Panc1 (cell line): ENCODE measurements at regions not wholly inside any gene's neighbourhood (a gene's known extent, or its start where the extent isn't known, plus 50 kb on each side); places are given as distances from the start of the nearest gene placed in this dataset.

ENCODE experiments used
- ATAC-seq: fragments of 200-7000 bp; cut with Tn5 transposase; 2 replicates; pipeline ENCODE4 v1.9.1; 2020; ENCODE audit warnings: mild to moderate bottlenecking, moderate library complexity
- BruUV-seq: library from RNA; stranded (reverse); fragments of 400-500 nt; replicated peaks from 2 replicates; lab custom pipeline; 2021; lab: Mats Ljungman, UMichigan
- CTCF ChIA-PET: fragments of 300-600 bp; sonication (Branson Sonifier 250); formaldehyde crosslinking; loops from one replicate; lab custom pipeline; 2022; ENCODE audit warnings: antibody characterized with exemption; lab: Charles Lee
- POLR2A ChIA-PET: fragments of 300-600 bp; sonication (Branson Sonifier 250); formaldehyde crosslinking; loops from one replicate; lab custom pipeline; 2022; ENCODE audit warnings: antibody characterized with exemption; lab: Charles Lee
- DNase-seq: peaks from one replicate; pipeline ENCODE4 v3.0.0-alpha.2; 2010; ENCODE audit warnings: low read depth, low spot score
- H3K27ac ChIP-seq: 2 replicates; pipeline ENCODE4 v1.5.1; 2011; ENCODE audit warnings: mild to moderate bottlenecking, low read length, inconsistent platforms
- H3K27me3 ChIP-seq: fragments of 200-500 bp; sonication (Bioruptor generic); 2 replicates; pipeline ENCODE4 v1.6.0; 2014; ENCODE audit warnings: low read length, inconsistent platforms; ENCODE audit not compliant: control insufficient read depth, insufficient read depth
- H3K36me3 ChIP-seq: fragments of 200-500 bp; sonication (Bioruptor generic); 2 replicates; pipeline ENCODE4 v1.5.1; 2014; ENCODE audit warnings: inconsistent platforms, mild to moderate bottlenecking, low read length, moderate library complexity; ENCODE audit not compliant: control insufficient read depth, insufficient read depth
- H3K4me1 ChIP-seq: 2 replicates; pipeline ENCODE4 v1.5.1; 2011; ENCODE audit warnings: inconsistent platforms, mild to moderate bottlenecking, low read length, moderate library complexity; ENCODE audit not compliant: control insufficient read depth, insufficient read depth
- H3K4me3 ChIP-seq, 2 experiments: 2 replicates each; pipeline ENCODE4 v1.5.1; 2011 to 2012; ENCODE audit warnings: low read depth in 2 of 2, low read length in 2 of 2, mild to moderate bottlenecking in 2 of 2, inconsistent platforms in 1 of 2, moderate library complexity in 1 of 2
- H3K9me3 ChIP-seq: fragments of 200-500 bp; sonication (Bioruptor generic); 2 replicates; pipeline ENCODE4 v1.5.1; 2014; ENCODE audit warnings: low read depth, mild to moderate bottlenecking, inconsistent platforms, low read length, moderate library complexity; ENCODE audit not compliant: control insufficient read depth, insufficient read depth
- POLR2AphosphoS5 ChIP-seq: IDR thresholded peaks from 2 replicates; pipeline ENCODE4 v1.6.1; 2012; ENCODE audit warnings: mild to moderate bottlenecking, low read depth, low read length, moderate library complexity
- SIN3A ChIP-seq: IDR thresholded peaks from 2 replicates; pipeline ENCODE4 v1.6.1; 2012; ENCODE audit warnings: low read depth, mild to moderate bottlenecking, low read length, moderate library complexity, borderline replicate concordance; ENCODE audit not compliant: insufficient read depth
- TCF7L2 ChIP-seq: IDR thresholded peaks from 2 replicates; pipeline ENCODE4 v1.6.1; 2011; ENCODE audit warnings: mild to moderate bottlenecking, low read depth, low read length, inconsistent platforms
- in situ Hi-C: cut with HindIII; loops from 2 replicates; pipeline ENCODE4 v1.10.0; 2016; ENCODE audit warnings: low sequenced_read_pairs, low pct_unique_long_range_greater_than_20kb
- intact Hi-C: fragments of 100-400 bp; cut with micrococcal nuclease; formaldehyde crosslinking; loops from one replicate; pipeline ENCODE4 v1.10.0; 2022; ENCODE audit not compliant: unreplicated experiment
- TF ChIP-seq, protein P1 (sequence below): fragments of 450-650 bp; IDR thresholded peaks from 2 replicates; pipeline ENCODE4 v1.5.1; 2017; ENCODE audit warnings: mild to moderate bottlenecking
- TF ChIP-seq, protein P2 (sequence below), 2 experiments: IDR thresholded peaks; 2 replicates each; pipeline ENCODE4 v1.6.1; 2011 to 2012; ENCODE audit warnings: low read depth in 2 of 2, control low read depth in 1 of 2, low read length in 1 of 2, mild to moderate bottlenecking in 1 of 2, moderate library complexity in 1 of 2; ENCODE audit not compliant: insufficient read depth in 1 of 2

DNA sequence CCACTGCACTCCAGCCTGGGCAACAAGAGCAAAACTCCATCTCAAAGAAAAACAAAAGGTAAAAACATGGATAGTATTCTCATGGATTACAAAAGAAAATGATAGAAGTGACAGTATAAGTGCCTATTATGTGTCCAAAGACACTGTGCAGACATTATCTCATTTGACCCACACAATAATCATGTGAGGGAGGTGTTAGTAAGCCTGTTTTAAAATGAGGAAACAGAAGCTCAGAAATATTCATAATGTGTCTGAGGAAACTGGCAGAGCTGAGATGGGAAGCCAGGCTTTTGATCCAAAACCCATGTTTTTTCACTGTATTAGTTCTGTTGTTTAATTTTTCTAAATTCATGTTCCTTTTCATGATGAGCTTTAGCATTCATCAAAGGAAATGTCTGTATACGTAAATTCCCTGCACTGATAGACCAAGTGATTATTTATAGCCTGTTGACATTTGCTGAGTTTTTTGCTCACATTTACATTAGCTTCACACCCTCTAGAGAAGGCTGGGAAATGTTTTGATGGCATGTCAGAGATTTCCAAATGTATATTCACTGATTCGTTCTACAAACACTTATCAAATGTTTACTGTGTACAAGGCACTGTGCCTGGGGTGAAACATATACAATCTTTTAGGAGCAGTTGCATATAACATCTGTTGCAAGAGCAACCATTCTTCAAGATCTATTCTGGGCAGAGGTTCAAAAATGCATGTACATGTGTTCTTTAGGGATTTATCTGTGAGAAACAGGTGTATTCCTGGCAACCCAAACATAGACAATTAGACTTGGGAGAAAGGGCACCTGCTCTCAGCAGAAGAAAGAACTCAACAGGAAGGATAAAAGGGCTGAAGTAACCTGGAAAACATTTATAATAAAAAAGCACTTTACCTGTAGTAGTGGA, 331.5 kb downstream of the SAMD5 start:
- BruUV-seq: no TSS peak
- DNase-seq (no peak), ATAC-seq (no peak)
- POLR2A ChIA-PET: no interaction called here
- H3K27me3 ChIP-seq: no peaks in the 10 kb centered on the region
- no peak overlapping the region for H3K4me3 ChIP-seq
- in situ Hi-C loops: no loop called here
- no peaks in the 10 kb centered on the region for H3K9me3 ChIP-seq
- TF ChIP-seq, protein P1, sequence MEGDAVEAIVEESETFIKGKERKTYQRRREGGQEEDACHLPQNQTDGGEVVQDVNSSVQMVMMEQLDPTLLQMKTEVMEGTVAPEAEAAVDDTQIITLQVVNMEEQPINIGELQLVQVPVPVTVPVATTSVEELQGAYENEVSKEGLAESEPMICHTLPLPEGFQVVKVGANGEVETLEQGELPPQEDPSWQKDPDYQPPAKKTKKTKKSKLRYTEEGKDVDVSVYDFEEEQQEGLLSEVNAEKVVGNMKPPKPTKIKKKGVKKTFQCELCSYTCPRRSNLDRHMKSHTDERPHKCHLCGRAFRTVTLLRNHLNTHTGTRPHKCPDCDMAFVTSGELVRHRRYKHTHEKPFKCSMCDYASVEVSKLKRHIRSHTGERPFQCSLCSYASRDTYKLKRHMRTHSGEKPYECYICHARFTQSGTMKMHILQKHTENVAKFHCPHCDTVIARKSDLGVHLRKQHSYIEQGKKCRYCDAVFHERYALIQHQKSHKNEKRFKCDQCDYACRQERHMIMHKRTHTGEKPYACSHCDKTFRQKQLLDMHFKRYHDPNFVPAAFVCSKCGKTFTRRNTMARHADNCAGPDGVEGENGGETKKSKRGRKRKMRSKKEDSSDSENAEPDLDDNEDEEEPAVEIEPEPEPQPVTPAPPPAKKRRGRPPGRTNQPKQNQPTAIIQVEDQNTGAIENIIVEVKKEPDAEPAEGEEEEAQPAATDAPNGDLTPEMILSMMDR: no peak
- TF ChIP-seq, protein P2, sequence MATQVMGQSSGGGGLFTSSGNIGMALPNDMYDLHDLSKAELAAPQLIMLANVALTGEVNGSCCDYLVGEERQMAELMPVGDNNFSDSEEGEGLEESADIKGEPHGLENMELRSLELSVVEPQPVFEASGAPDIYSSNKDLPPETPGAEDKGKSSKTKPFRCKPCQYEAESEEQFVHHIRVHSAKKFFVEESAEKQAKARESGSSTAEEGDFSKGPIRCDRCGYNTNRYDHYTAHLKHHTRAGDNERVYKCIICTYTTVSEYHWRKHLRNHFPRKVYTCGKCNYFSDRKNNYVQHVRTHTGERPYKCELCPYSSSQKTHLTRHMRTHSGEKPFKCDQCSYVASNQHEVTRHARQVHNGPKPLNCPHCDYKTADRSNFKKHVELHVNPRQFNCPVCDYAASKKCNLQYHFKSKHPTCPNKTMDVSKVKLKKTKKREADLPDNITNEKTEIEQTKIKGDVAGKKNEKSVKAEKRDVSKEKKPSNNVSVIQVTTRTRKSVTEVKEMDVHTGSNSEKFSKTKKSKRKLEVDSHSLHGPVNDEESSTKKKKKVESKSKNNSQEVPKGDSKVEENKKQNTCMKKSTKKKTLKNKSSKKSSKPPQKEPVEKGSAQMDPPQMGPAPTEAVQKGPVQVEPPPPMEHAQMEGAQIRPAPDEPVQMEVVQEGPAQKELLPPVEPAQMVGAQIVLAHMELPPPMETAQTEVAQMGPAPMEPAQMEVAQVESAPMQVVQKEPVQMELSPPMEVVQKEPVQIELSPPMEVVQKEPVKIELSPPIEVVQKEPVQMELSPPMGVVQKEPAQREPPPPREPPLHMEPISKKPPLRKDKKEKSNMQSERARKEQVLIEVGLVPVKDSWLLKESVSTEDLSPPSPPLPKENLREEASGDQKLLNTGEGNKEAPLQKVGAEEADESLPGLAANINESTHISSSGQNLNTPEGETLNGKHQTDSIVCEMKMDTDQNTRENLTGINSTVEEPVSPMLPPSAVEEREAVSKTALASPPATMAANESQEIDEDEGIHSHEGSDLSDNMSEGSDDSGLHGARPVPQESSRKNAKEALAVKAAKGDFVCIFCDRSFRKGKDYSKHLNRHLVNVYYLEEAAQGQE (IDR thresholded peaks at IDR 0.05; ENCODE audit: insufficient read depth in 1 of 2, low read depth in 2 of 2, low read length in 1 of 2): no peak
- TF ChIP-seq TCF7L2 (no peak), SIN3A (no peak), POLR2AphosphoS5 (no peak)
- H3K36me3 ChIP-seq: no peaks in the 10 kb centered on the region
- no peak overlapping the region for H3K27ac ChIP-seq
- CTCF ChIA-PET: no interaction called here
- intact Hi-C loops: no loop called here
- H3K4me1 ChIP-seq: no peaks in the 10 kb centered on the region

DNA sequence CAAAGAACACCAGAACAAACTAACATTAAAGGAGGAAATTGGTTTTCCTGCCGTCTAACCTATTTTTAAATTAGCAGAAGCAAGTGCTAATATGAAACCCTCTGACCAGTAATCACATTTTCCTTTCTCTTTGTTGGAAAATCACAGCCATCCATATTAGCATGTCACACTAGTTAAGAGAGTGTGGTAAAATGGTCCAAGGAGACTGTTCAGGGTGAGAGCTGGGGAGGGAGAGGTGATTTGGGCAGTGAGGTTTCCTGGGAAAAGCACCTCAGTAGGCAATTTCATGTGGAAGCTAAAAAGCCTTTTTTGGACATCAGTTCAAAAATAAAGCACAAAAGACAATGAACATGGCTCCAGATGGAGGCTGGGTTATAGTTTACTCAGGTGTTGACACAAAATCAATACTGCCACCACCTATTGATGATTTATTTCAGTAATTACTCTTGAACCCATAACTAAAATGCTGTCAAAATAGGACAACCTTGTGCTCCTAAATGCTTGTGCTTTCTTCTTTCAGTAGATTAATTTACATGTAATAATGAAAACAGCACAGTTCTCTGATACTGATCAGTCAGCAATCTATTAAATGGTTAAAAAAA, 333.2 kb downstream of the SAMD5 start:
- no peaks in the 10 kb centered on the region for H3K9me3 ChIP-seq
- H3K27me3 ChIP-seq: no peaks in the 10 kb centered on the region
- no peak overlapping the region for H3K27ac ChIP-seq
- ChIA-PET CTCF (no interaction called here), POLR2A (no interaction called here)
- intact Hi-C loops: no loop called here
- no peak overlapping the region for H3K4me3 ChIP-seq
- no peak for TF ChIP-seq TCF7L2
- TF ChIP-seq, protein P1: no peak
- no peak for TF ChIP-seq POLR2AphosphoS5
- TF ChIP-seq, protein P2 (IDR thresholded peaks at IDR 0.05; ENCODE audit: insufficient read depth in 1 of 2, low read depth in 2 of 2, low read length in 1 of 2): no peak
- TF ChIP-seq SIN3A: no peak
- BruUV-seq: no TSS peak
- ATAC-seq: no peak
- no peaks in the 10 kb centered on the region for H3K36me3 ChIP-seq
- no peak for DNase-seq
- in situ Hi-C loops: no loop called here
- H3K4me1 ChIP-seq: no peaks in the 10 kb centered on the region
